GM19372 (cell line): ENCODE measurements at regions not wholly inside any gene's neighbourhood (a gene's known extent, or its start where the extent isn't known, plus 50 kb on each side); places are given as distances from the start of the nearest gene placed in this dataset.

Source experiments
- ATAC-seq: cut with Tn5 transposase; IDR thresholded peaks from one replicate; pipeline ENCODE4 v1.9.1; 2021; ENCODE audit warnings: mild to moderate bottlenecking, low read depth, moderate library complexity; ENCODE audit not compliant: unreplicated experiment

DNA sequence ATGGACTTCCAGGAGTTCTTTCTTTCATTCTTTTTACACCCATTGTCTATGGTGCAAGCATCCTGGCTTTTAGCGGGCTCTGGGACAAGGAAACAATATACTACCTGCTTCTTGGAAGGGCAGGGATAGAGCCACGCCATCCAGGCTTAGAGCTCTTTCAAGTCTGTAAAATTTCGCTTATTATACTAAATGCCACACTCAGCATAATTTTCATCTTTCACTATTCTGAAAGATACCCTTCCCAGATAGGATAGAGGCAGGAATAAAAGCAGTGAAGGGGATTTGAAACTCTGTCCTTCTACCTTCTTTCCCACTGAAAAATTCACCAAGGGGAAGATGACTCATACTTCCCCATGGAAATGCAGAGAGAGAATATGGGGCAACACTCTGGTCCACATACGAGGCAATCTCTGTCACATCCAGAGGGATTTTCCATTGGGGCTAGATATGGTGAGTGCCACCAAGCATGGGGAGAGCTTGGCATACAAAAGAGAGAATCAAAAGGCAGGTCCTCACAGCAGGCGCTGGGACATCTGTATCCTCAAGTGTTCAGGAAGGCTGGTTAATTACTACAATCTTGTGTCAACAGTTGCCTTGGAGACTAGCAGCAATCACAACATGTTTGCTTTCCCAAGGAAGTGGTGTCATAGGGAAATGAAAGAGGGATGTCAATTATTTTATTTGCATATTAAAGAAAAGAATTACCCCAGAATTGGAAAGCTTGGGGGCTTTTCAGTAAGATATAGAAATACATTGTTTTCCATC, 127.6 kb downstream of the TDRD15 start:
- no peak for ATAC-seq

DNA sequence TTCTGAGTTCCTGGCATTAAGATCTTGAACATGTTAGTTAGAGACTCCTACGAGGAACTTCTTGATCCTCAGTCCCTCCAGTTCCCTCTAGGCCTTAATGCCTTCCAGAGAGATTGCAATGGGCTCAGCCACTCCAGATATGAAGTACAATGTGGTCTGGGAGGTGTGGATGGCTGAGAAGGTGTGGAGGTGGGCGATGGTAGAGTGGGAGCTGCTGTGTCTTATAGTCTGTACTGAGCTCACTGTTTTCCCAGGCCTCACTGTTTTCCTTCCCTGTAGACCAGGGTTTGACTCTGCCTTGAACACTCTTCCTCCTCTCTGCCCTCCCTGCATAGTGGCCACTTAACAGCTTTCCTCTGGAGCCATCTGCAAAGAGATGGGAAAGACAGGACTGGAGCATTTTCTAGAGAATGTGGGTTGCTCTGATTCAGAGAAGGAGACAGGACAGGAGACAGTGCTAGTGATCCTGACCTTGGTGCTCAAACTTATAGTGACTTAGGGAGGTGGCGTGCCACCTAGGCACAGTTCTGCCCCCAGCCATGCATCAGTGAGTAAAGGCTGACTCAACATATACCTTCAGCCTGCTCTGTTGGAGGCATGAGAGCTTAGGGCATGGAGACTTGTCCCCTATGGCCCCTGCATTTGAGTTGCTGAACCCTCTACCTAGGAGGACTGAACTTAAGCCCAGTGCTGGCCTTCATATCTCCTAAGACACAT, 129.7 kb downstream of the TDRD15 start:
- ATAC-seq = no peak

DNA sequence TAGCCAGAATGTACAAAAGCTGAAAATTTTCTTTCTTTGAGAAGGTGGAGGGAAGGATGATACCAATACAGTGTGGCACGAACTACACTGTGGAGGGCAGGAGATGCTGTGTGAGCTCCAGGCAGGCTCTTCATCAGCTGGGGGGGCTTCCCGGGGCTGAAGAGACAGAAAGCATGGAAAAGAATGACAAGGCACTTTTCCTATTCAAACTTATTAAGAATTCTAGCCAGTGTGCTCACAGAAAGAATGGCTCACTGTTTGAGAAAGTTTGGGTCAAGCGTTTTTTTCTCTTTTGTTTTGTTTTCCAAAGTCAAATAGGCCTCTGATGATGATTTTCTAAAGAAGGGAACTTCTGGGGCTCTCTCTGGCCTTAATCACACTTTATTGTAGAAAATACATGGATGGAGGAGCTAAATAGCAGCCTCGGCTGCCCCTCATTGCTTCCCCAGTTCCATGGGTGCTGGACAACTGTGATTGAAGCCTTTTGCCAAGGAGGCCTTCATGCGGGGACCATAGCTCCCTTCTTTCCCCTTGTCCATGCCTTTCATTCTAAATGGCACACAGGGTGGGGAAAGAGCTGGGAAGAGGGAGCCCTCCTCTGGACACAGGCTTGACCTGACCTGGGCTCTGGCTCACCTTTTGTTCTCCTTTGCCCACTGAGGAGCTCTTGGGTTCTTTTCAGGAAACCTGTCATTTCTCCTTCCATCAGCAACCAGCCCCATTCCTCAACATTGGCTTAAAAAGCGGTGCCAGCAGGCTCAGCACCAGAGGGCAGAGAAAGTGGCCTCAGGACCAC, 130.6 kb downstream of the TDRD15 start:
- ATAC-seq = no peak

DNA sequence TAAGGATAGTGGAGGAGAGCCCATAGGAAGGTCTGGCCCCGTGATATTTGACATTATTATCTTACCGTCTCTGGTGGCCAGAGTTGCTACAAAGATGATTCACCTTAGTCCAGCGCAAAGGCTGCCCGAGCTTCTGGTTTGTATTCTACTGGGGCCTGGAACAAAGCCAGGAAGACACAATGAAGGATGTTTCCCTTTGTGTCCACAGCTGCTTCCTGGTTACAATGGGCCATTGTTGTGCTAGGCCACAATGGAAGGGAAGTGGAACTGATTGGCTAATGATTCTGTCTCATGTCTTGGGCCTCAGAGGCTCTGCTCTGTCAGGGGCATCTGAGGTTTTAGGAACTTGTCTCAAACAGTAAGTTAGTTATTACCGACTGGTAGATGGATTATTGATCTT, 132.2 kb downstream of the TDRD15 start:
- no peak for ATAC-seq

DNA sequence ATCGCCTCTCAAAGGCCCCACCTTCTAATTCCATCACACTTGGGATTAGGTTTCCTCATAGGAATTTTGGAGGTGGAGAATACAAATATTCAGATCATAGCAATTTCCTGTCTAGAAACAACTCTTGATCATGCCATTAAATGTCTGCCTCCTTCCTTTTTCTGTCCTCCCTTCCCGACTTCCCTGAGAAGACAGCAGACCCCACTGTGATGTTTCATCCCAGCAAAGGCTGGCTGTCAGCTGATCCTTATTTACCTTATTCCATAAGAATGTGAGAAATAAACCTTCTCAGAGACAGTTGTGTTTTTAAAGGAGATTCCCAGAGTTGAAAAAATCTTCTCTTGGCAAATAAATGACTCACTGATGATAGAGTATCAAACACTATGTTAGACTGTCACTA, 133.9 kb downstream of the TDRD15 start:
- no peak for ATAC-seq

DNA sequence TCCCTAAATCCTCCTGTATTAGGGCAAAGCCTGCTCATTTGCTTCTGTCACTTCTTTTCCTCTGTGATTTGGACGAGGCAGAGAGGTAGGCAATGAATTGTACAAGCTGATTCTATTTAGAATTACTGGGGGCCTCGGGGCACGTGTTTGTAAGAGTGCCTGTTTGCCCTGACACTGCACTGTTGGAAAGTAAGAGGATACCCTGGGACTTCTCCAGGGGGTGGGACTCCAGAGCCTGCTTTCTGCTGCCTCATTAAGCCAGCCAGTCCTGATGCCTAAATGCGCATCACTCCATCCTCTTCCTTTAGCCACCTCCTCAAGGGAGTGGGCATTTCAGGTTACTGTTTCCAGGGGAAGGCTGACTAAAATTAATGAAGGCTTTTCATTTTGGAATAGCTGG, 134.3 kb downstream of the TDRD15 start:
- no peak for ATAC-seq

DNA sequence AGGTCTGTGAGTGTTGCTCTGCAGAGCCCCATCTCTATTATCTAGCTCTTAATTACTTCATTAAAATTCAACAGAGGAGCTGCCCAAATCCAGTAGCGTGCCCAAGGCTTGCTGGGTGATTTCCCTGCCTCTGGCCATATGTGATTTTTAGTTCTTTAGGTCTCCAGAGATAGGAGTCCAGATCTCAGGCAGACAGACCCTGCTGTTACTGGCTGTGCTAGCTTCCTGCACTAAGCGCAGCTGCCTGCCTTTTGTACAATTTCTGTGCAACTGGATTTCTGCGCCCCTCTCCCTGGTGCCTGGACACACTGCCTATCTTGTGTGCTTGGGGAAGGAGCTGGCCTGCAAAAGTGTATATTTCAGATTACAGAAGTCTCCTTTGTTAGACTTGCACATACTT, 136.5 kb downstream of the TDRD15 start:
- ATAC-seq = no peak

DNA sequence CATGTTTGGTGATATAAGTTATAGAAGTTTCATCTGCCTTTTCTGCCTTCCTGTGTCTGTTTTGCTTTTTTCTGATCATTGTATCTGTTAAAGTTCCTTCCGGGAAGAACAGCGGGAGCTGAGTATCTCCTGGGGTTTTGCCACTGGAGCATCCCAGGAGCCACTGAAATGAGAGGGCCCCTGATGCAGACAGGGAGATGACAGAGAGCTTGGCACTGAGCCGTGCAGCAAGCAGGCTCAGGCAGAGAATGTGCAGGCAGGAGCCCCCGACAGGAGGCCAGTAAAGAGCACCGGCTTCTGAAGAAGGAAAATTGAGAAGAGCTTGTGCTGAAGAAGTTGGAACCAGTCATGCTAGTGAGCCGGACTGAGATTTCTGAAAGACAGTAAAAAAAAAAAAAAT, 137.8 kb downstream of the TDRD15 start:
- no peak for ATAC-seq

DNA sequence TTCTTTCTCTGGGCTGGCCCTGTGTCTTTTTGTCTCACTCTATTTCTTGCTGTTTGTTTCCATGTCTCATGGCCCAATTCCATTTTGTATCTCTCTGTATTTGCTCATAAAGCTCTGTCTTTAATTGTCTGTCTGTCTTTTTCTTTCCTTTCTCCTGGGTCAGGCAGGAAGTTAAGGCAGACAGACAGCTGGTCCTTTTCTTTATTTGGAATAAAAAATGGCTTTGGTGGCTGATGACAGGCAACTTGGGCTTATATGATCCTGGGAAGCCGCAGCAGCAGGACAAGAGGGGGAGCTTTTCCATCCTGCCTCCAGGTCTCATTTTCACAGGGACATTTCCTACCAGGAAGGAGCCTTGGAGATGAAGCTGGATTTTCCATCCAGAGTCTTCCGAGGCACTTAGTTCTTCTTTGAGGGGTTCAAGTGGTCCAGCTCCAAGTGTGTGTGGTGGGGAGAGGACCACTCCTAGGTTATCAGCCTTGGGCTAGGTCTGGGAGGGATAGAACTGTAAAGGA, 138.7 kb downstream of the TDRD15 start:
- ATAC-seq = no peak

DNA sequence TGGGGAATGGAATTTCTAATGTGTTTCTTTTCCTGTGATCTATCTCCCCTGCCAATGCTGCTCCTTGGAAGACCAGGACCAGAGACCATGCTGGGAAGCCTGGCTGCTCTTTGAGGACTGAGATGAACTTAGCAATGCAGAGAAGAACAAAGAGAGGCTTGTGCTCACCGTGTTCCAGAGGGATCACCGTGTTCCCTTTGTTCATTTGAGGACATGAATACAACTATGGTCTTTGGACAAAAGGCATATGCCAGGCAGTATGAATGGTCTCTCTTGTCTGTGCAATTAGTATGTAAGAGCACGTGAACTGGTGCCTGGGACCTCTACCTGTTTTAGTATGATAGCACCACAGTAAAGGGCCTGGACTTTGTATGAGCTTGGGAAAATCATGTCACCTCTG, 139.9 kb downstream of the TDRD15 start:
- no peak for ATAC-seq

DNA sequence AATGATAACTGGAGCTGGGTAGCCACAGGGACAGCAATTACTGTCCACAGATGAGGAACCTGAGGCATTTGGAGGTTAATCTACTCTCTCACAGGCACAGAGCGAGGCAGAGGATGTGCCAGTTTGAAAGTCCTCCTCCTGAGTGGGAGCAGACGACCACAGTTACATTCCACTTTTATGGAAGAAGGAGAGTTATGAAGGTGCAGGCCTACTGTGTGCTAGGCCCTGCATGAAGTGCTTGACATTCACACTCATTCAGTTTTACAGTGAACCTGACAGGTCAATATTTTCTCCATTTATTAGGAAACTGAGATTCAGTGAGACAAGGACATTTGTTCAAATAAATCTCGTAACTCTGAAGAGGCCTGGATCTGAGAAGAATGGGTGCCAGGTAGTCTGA, 142.0 kb downstream of the TDRD15 start:
- no peak for ATAC-seq

DNA sequence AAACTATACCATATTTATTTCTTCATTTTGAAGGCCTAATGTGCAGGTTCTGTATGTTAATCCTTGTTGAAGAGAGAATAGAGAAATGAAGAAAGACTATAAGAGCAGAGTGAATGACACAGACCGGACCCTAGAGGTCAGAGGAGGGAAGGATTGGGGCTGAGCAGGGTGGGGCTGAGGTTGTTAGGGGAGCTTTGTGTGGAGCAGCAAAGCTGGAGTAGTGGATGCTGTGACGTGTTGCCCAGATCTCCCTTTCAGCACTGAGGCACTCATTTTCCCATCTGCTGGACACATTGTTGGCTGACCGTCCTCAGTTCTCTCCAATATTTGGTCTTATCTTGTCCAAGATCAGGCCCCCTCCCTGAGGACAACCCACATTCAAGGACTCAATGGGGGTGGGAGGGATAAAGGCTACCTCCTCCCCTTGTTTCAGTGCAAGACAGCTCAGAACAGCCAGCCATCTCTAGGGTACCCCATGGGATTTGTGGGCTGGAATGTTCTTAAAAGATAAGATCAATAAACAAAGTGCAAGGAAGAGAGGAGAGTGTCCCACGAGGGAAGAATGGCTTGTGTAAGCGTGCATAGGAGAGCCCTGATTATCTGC, 143.6 kb downstream of the TDRD15 start:
- no peak for ATAC-seq

DNA sequence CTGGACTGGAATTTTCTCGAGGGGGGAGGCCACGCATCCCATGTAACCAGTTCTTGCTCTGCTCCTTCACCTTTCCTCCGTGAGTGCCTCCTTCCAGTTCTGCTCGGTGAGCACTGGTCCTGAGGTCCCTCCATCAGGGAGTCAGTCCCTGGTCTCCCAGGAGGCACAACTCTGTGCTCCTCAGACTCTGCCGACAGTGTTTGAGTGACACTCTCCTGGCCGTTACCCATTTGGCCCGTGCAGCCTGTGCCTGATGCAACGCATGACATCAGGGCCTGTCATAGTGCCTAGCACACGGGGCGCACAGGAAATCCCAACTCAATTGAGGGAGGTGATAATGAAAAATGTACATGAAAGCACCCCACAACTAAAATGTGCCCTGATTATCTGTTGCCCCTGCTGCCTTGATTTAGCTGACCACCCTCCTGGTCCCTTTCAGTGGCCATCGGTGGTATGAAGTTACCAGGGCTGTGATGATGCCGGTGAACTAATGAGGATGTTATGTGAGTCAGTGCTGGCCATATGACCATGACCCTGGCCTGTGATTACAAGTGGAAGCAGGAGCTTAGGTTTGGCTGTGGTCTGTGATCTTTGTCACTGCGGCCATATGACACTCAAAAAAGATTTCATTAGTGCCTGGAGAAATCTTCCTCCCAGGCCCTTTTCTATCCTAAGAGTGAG, 144.6 kb downstream of the TDRD15 start:
- ATAC-seq = no peak

DNA sequence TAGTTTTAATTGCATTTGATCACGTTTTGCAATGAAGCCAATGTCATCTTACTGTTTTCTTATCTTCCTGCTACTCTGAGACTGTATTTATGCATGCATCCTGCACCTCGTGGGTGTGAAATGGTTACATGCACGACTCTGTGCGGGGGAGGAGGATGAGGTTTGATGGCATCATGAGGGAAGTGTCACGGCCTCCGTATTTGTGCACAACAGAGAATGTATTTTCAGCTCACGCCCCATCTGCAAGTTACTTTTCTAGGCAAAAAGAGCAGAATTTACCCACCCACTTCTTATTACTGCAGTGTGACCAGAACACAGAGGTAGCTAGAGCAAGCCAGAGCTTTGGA, 145.1 kb downstream of the TDRD15 start:
- ATAC-seq = no peak

DNA sequence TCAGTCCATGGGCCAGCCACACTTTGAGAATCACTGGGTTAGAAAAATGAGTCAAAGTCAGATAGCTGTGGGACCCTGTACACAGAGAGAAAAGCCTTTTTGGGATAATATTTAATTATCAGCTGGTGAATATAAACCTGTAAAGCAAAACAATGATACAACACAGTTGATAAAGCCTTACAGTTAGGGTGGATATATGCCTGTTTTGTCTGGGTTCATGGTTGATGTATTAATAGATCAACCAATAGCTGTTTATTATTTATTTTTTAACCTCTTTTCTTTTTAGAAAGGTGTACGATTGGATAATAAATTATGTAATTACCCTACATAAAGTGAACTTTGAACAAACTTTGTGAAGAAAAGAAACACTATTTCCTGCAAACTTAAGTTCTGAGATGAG, 145.6 kb downstream of the TDRD15 start:
- ATAC-seq = no peak

DNA sequence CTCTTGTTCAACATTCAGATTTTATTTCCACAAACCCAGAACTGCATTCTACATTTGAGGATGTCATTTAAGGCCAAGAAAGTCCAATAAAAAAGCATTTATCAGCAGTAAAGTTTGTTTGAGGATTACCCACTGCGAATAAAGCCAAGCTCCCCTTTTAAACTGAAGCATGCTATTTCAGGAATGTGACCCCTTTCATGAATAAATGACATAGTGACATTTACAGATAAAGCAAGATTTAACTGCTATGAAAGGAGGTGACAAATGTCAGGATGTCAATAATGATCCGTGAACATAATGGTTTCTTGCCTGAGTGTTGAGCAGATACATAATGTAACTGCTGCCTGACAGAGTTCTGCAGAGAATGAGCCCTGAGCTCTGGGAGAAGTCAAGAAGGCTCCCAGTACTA, 146.3 kb downstream of the TDRD15 start:
- ATAC-seq = no peak

DNA sequence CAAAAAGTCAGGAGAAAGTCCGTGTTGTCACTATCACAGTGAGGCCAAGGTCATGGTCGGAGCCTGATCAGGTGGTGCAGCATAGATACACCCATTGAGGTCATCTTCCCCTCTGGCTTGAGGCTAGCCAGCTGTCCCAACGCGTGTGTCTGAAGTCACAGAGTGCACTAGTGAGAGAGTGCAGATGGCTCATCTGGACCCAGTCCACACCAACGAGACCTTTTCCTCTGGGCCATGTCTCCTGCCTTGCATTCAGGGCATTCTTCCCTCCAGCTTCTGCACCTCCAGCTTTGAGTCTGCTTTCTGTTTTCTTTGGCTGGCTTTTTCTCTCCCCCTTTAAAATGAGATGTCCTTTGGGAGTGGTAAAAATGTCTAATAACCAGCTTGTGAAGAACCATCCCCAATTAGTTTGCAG, 146.9 kb downstream of the TDRD15 start:
- no peak for ATAC-seq

DNA sequence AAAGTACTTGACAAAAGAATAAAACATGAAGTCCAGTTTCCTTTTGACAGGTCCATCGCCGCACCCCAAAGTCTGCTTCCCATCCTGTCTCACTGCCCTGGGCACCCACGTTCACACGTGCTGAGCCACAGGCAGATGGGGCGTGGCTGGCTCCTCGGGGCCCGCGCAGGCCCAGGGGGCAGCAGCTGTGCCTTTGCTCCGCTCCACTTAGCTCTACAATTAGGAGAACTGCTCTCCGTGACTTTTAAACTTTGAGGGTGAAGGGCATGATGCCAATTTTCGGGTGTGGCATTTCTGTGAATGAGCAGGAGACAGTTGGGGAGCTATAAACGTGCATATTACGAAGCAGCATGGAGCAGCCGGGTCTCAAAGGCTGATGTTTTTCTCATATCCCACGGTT, 152.4 kb downstream of the TDRD15 start:
- ATAC-seq = no peak

DNA sequence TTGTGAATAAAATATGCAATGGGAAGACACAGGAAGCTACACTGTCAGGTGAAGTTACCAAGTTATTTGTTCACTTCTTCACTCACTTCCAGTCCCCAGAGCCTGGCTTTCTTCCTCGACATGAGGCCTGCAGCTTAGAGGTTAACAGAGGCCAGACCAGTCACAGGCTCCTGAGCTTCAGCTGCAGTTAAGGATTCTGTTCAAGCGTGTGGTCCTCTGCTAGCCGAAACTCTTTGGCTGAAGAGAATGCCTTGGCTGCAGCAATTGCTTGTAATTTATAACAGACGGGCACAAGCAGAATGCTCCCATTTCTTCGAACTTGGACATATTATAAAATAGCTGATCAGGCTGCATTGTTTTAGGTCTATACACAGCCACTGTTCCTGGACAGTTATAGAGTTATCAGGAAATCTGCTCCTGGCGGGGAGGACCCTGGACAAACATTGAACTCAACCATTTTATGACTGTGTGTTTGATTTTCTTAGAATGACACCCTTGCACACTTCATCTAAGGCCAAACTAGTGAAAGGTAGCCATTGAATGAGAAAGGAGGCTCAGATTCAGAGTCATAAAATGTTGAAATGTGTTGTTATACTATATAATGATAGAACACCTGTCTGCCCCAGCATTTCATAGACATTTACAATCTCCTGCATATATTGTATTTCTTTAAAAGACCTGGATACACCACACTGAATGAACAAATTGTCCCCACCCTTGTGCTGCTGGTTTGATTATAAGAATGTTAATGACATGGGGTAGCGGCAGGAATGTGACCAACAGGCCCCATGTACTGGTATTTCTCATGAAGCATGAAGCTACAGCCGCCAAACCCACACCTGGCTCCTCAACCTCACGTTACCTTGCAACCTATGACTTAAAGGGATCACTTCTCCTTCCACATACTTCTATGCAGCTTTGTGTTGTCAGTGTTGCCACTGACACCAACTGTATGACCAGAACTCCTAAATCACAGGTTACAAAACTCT, 153.6 kb downstream of the TDRD15 start:
- no peak for ATAC-seq
